HepG2 (cell line): ENCODE measurements at regions not wholly inside any gene's neighbourhood (a gene's known extent, or its start where the extent isn't known, plus 50 kb on each side); places are given as distances from the start of the nearest gene placed in this dataset.

Experiments
- ATAC-seq: fragments of 200-7000 bp; cut with Tn5 transposase; 3 replicates; pipeline ENCODE4 v1.9.1; 2020; ENCODE audit warnings: mild to moderate bottlenecking, moderate library complexity
- BruUV-seq: library from RNA; stranded (reverse); fragments of 400-500 nt; replicated peaks from 2 replicates; lab custom pipeline; 2021; lab: Mats Ljungman, UMichigan
- CTCF ChIA-PET: fragments of 300-600 bp; formaldehyde crosslinking; extraction: SDS; loops from one replicate; lab custom pipeline; 2021; ENCODE audit warnings: low total read pairs, inconsistent platforms, low intra/inter-chr PET ratio; lab: Yijun Ruan, JAX
- POLR2A ChIA-PET: fragments of 350-600 bp; sonication (Branson Sonifier 250); formaldehyde crosslinking; loops from one replicate; lab custom pipeline; 2020; ENCODE audit warnings: antibody characterized with exemption, inconsistent platforms; lab: Yijun Ruan, JAX
- DNase-seq: peaks from one replicate; pipeline ENCODE4 v3.0.0-alpha.2; 2015; ENCODE audit warnings: low spot score
- FAIRE-seq: peaks from 3 replicates; lab custom pipeline; 2011; peaks lifted over from hg19 to GRCh38; lab: Jason Lieb, UNC
- H2AFZ ChIP-seq: one replicate; pipeline ENCODE4 v1.6.1; 2011; ENCODE audit warnings: low read length, inconsistent platforms
- H3K27ac ChIP-seq: fragments of 300-600 bp; 3 replicates; pipeline ENCODE4 v1.8.0; 2011; ENCODE audit warnings: mixed run types, mild to moderate bottlenecking, mixed read lengths, low read length, inconsistent platforms; ENCODE audit not compliant: insufficient read depth; ENCODE audit errors: extremely low read length
- H3K27me3 ChIP-seq, 2 experiments: fragments of 200-600 bp in 1 of 2; 2 replicates in 1 of 2; 3 replicates in 1 of 2; pipeline versions ENCODE4 v1.6.0 to v1.8.0; 2011; ENCODE audit warnings: low read length in 2 of 2, mild to moderate bottlenecking in 2 of 2, moderate library complexity in 2 of 2, inconsistent platforms in 1 of 2; ENCODE audit not compliant: insufficient read depth in 2 of 2, control insufficient read depth in 1 of 2
- H3K36me3 ChIP-seq, 2 experiments: fragments of 200-600 bp in 1 of 2; replicated peaks in 1 of 2; 2 replicates in 1 of 2; 3 replicates in 1 of 2; pipeline versions ENCODE4 v1.5.1 to v1.8.0; 2011; ENCODE audit warnings: low read length in 2 of 2, inconsistent platforms in 1 of 2; ENCODE audit not compliant: insufficient read depth in 2 of 2, control insufficient read depth in 1 of 2
- H3K4me1 ChIP-seq: 2 replicates; pipeline ENCODE4 v1.5.1; 2012; ENCODE audit warnings: low read length, inconsistent platforms; ENCODE audit not compliant: insufficient read depth
- H3K4me2 ChIP-seq: 2 replicates; pipeline ENCODE4 v1.6.0; 2011; ENCODE audit warnings: low read depth, low read length, inconsistent platforms
- H3K4me3 ChIP-seq, 3 experiments: fragments of 200-600 bp in 1 of 3; sonication (generic), shearing (Covaris generic) in 1 of 3; replicated peaks in 1 of 3; 2 replicates each; pipeline ENCODE4 v1.5.1; 2011 to 2016; ENCODE audit warnings: low read length in 3 of 3, inconsistent platforms in 2 of 3, low read depth in 2 of 3, mild to moderate bottlenecking in 2 of 3, control low read depth in 1 of 3, mixed read lengths in 1 of 3; ENCODE audit not compliant: insufficient read depth in 1 of 3
- H3K79me2 ChIP-seq: one replicate; pipeline ENCODE4 v1.6.1; 2011; ENCODE audit warnings: low read length, inconsistent platforms; ENCODE audit not compliant: insufficient read depth
- H3K9ac ChIP-seq: 2 replicates; pipeline ENCODE4 v1.6.0; 2011; ENCODE audit warnings: mild to moderate bottlenecking, low read depth, low read length, inconsistent platforms; ENCODE audit not compliant: insufficient read depth
- H3K9me3 ChIP-seq: 2 replicates; pipeline ENCODE4 v1.5.1; 2012; ENCODE audit warnings: mild to moderate bottlenecking, low read length
- H4K20me1 ChIP-seq: 2 replicates; pipeline ENCODE4 v1.6.0; 2011; ENCODE audit warnings: inconsistent platforms, mild to moderate bottlenecking, low read length, moderate library complexity; ENCODE audit not compliant: insufficient read depth
- ARHGAP35 ChIP-seq: sonication (generic); formaldehyde crosslinking; IDR thresholded peaks from 2 replicates; pipeline ENCODE4 v1.9.0; 2022; ENCODE audit warnings: mild to moderate bottlenecking, inconsistent platforms, moderate library complexity, missing genetic modification reagents, borderline replicate concordance
- ARNT ChIP-seq: fragments of 450-650 bp; IDR thresholded peaks from 2 replicates; pipeline ENCODE4 v1.6.1; 2017
- ATF7 ChIP-seq, 2 experiments: fragments of 450-650 bp in 1 of 2; sonication (generic) in 1 of 2; formaldehyde crosslinking in 1 of 2; IDR thresholded peaks; 2 replicates each; pipeline versions ENCODE4 v1.4.0 to v1.6.1; 2016 to 2020; ENCODE audit warnings: antibody characterized with exemption in 1 of 2, mild to moderate bottlenecking in 1 of 2, missing genetic modification reagents in 1 of 2
- BRD4 ChIP-seq: sonication (generic); formaldehyde crosslinking; IDR thresholded peaks from 2 replicates; pipeline ENCODE4 v1.4.0; 2020; ENCODE audit warnings: missing genetic modification reagents
- CBX2 ChIP-seq, 2 experiments: fragments of 200-600 bp in 1 of 2; sonication (generic); formaldehyde crosslinking in 1 of 2; IDR thresholded peaks; 2 replicates each; pipeline versions ENCODE4 v1.7.0 to v1.8.1; 2018 to 2022; ENCODE audit warnings: low read depth in 2 of 2, low read length in 1 of 2, mild to moderate bottlenecking in 1 of 2, missing genetic modification reagents in 1 of 2
- CENPT ChIP-seq: sonication (generic); formaldehyde crosslinking; IDR thresholded peaks from 2 replicates; pipeline ENCODE4 v1.8.0; 2022; ENCODE audit warnings: low read depth, mild to moderate bottlenecking, moderate library complexity, missing genetic modification reagents
- JUNB ChIP-seq: sonication (generic); formaldehyde crosslinking; IDR thresholded peaks from 2 replicates; pipeline ENCODE4 v1.8.0; 2022; ENCODE audit warnings: missing genetic modification reagents, mild to moderate bottlenecking, borderline replicate concordance
- PHF8 ChIP-seq: sonication (generic); formaldehyde crosslinking; IDR thresholded peaks from 2 replicates; pipeline ENCODE4 v1.5.0; 2020; ENCODE audit warnings: missing genetic modification reagents
- SAP130 ChIP-seq: IDR thresholded peaks from 2 replicates; pipeline ENCODE4 v1.6.1; 2016; ENCODE audit warnings: low read depth
- WIZ ChIP-seq: sonication (generic); formaldehyde crosslinking; IDR thresholded peaks from 2 replicates; pipeline ENCODE4 v1.5.1; 2020; ENCODE audit warnings: mild to moderate bottlenecking, missing genetic modification reagents
- ZNF256 ChIP-seq: sonication (generic); formaldehyde crosslinking; conservative IDR thresholded peaks from 2 replicates; pipeline ENCODE4 v1.4.0; 2020; ENCODE audit warnings: missing genetic modification reagents
- ZNF619 ChIP-seq: sonication (generic); formaldehyde crosslinking; IDR thresholded peaks from 2 replicates; pipeline ENCODE4 v1.4.0; 2020; ENCODE audit warnings: mild to moderate bottlenecking, missing genetic modification reagents
- WGBS: methylation state at CpG from one replicate; pipeline ENCODE4 v1.1.6; 2017; ENCODE audit warnings: low lambda C conversion rate; 5-methylcytosine and 5-hydroxymethylcytosine counted together
- in situ Hi-C: cut with HindIII; loops from 2 replicates; pipeline ENCODE4 v1.10.0; 2017; ENCODE audit warnings: low pct_unique_long_range_greater_than_20kb; ENCODE audit not compliant: extremely low pct_ligation_motif_present
- intact Hi-C: fragments of 100-400 bp; cut with micrococcal nuclease; formaldehyde crosslinking; loops from one replicate; pipeline ENCODE4 v1.10.0; 2022; ENCODE audit not compliant: unreplicated experiment
- TF ChIP-seq, protein P1 (sequence below): sonication (generic); formaldehyde crosslinking; IDR thresholded peaks from 2 replicates; pipeline ENCODE4 v1.5.0; 2020; ENCODE audit warnings: missing genetic modification reagents
- TF ChIP-seq, protein P2 (sequence below): sonication (generic); formaldehyde crosslinking; IDR thresholded peaks from 2 replicates; pipeline ENCODE4 v1.4.0; 2020; ENCODE audit warnings: missing genetic modification reagents

DNA sequence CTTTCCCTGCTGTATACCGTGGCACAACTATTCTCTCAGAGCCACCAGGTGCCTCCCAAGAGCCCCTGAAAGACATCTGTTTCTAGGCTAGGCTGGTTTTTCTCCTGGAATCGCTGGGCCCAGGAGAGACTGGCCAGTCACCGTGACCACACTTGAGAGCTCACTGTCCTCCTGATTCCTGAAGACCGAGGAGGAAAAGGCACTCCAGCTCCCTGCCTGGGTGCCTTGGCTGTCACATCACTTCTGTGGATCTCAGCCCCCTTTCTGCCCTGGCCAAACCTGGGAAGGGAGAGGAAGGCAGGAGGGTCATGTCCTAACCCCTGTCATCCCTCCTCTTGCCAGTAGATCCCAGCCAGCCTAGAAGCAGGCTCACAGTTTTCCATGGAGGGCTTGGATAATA lies 54.7 kb upstream of the LAS1L start:
- intact Hi-C loops (no loop called here), in situ Hi-C loops (loop anchor here (10.0 to 25.0 kb wide), 2 partner anchors 395 to 1148 kb away; no protein-coding TSS in a partner anchor)
- Histone ChIP-seq H3K4me3 (no peak overlapping the region), H3K9me3 (no peaks in the 10 kb centered on the region), H3K4me1 (no peaks in the 10 kb centered on the region), H3K79me2 (no peaks in the 10 kb centered on the region), H3K27me3 (no peaks in the 10 kb centered on the region), H3K27ac (no peak overlapping the region), H4K20me1 (no peaks in the 10 kb centered on the region), H3K36me3 (no peaks in the 10 kb centered on the region), H2AFZ (no peak overlapping the region), H3K9ac (no peak overlapping the region), H3K4me2 (no peak overlapping the region)
- WGBS: 0% methylated on average over 1 of the region's 4 CpGs
- no TSS peak for BruUV-seq
- TF ChIP-seq ATF7 (IDR thresholded peaks at IDR 0.05): no peak
- TF ChIP-seq ATF7 (CRISPR knock-in tag; IDR thresholded peaks at IDR 0.05): no peak
- TF ChIP-seq, protein P1, sequence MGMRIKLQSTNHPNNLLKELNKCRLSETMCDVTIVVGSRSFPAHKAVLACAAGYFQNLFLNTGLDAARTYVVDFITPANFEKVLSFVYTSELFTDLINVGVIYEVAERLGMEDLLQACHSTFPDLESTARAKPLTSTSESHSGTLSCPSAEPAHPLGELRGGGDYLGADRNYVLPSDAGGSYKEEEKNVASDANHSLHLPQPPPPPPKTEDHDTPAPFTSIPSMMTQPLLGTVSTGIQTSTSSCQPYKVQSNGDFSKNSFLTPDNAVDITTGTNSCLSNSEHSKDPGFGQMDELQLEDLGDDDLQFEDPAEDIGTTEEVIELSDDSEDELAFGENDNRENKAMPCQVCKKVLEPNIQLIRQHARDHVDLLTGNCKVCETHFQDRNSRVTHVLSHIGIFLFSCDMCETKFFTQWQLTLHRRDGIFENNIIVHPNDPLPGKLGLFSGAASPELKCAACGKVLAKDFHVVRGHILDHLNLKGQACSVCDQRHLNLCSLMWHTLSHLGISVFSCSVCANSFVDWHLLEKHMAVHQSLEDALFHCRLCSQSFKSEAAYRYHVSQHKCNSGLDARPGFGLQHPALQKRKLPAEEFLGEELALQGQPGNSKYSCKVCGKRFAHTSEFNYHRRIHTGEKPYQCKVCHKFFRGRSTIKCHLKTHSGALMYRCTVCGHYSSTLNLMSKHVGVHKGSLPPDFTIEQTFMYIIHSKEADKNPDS (CRISPR knock-in tag): no peak
- no peak for TF ChIP-seq ARNT
- TF ChIP-seq ZNF619 (CRISPR knock-in tag): no peak
- no peak for TF ChIP-seq ARHGAP35 (CRISPR knock-in tag)
- no peak for TF ChIP-seq CENPT (CRISPR knock-in tag)
- TF ChIP-seq, protein P2, sequence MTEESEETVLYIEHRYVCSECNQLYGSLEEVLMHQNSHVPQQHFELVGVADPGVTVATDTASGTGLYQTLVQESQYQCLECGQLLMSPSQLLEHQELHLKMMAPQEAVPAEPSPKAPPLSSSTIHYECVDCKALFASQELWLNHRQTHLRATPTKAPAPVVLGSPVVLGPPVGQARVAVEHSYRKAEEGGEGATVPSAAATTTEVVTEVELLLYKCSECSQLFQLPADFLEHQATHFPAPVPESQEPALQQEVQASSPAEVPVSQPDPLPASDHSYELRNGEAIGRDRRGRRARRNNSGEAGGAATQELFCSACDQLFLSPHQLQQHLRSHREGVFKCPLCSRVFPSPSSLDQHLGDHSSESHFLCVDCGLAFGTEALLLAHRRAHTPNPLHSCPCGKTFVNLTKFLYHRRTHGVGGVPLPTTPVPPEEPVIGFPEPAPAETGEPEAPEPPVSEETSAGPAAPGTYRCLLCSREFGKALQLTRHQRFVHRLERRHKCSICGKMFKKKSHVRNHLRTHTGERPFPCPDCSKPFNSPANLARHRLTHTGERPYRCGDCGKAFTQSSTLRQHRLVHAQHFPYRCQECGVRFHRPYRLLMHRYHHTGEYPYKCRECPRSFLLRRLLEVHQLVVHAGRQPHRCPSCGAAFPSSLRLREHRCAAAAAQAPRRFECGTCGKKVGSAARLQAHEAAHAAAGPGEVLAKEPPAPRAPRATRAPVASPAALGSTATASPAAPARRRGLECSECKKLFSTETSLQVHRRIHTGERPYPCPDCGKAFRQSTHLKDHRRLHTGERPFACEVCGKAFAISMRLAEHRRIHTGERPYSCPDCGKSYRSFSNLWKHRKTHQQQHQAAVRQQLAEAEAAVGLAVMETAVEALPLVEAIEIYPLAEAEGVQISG (CRISPR knock-in tag): no peak
- TF ChIP-seq SAP130: no peak
- no peak for TF ChIP-seq ZNF256
- no peak for TF ChIP-seq CBX2 (IDR thresholded peaks at IDR 0.05; ENCODE audit: low read depth, low read length)
- no peak for TF ChIP-seq CBX2 (CRISPR knock-in tag; IDR thresholded peaks at IDR 0.05; ENCODE audit: low read depth)
- no peak for TF ChIP-seq WIZ
- TF ChIP-seq JUNB: no peak
- TF ChIP-seq PHF8 (CRISPR knock-in tag): no peak
- TF ChIP-seq BRD4: no peak
- DNase-seq: no peak
- ChIA-PET CTCF (no interaction called here), POLR2A (no interaction called here)
- no peak for FAIRE-seq
- no peak for ATAC-seq
